Common myeloid progenitor, CD34-positive (primary cell): ENCODE measurements at regions not wholly inside any gene's neighbourhood (a gene's known extent, or its start where the extent isn't known, plus 50 kb on each side); places are given as distances from the start of the nearest gene placed in this dataset.

Experiments
- CTCF ChIA-PET: fragments of 350-600 bp; sonication (Branson Sonifier 250); formaldehyde crosslinking; loops from one replicate; lab custom pipeline; 2021; ENCODE audit warnings: antibody characterized with exemption; lab: Charles Lee
- POLR2A ChIA-PET: fragments of 350-600 bp; sonication (Branson Sonifier 250); formaldehyde crosslinking; loops from one replicate; lab custom pipeline; 2021; ENCODE audit warnings: antibody characterized with exemption; lab: Charles Lee
- DNase-seq, 3 donors: peaks; one replicate each; pipeline versions ENCODE4 v3.0.0 to v3.0.0-alpha.2; 2013
- H3K27ac ChIP-seq, 2 experiments: 1 replicate in 1 of 2; 2 replicates in 1 of 2; pipeline ENCODE4 v1.7.0; 2013; ENCODE audit warnings: inconsistent platforms in 2 of 2, low read length in 2 of 2, mild to moderate bottlenecking in 2 of 2, low read depth in 1 of 2, moderate library complexity in 1 of 2; ENCODE audit not compliant: severe bottlenecking in 2 of 2, insufficient read depth in 1 of 2, poor library complexity in 1 of 2
- H3K27me3 ChIP-seq, 5 experiments: replicated peaks in 2 of 5; 1 replicate in 3 of 5; 2 replicates in 2 of 5; pipeline versions ENCODE4 v1.6.1 to v1.7.0; 2013; ENCODE audit warnings: low read length in 4 of 5, mild to moderate bottlenecking in 2 of 5, moderate library complexity in 2 of 5, inconsistent platforms in 1 of 5; ENCODE audit not compliant: insufficient read depth in 5 of 5, control insufficient read depth in 4 of 5
- H3K36me3 ChIP-seq, 4 experiments: 1 replicate in 2 of 4; 2 replicates in 2 of 4; pipeline versions ENCODE4 v1.6.1 to v1.7.0; 2013; ENCODE audit warnings: low read length in 3 of 4, control low read depth in 1 of 4, mild to moderate bottlenecking in 1 of 4; ENCODE audit not compliant: control insufficient read depth in 4 of 4, insufficient read depth in 4 of 4
- H3K4me1 ChIP-seq, 4 experiments: 1 replicate in 3 of 4; 2 replicates in 1 of 4; pipeline versions ENCODE4 v1.6.1 to v1.7.1; 2013; ENCODE audit warnings: low read length in 3 of 4, mild to moderate bottlenecking in 3 of 4, control low read depth in 1 of 4, inconsistent platforms in 1 of 4, moderate library complexity in 1 of 4; ENCODE audit not compliant: control insufficient read depth in 4 of 4, insufficient read depth in 4 of 4; ENCODE audit errors: control extremely low read depth in 1 of 4
- H3K4me3 ChIP-seq, 7 experiments: 1 replicate in 4 of 7; 2 replicates in 3 of 7; pipeline versions ENCODE4 v1.5.1 to v1.7.0; 2013; ENCODE audit warnings: mild to moderate bottlenecking in 7 of 7, low read length in 6 of 7, moderate library complexity in 6 of 7, inconsistent platforms in 2 of 7, low read depth in 2 of 7, control low read depth in 1 of 7; ENCODE audit not compliant: insufficient read depth in 4 of 7, control insufficient read depth in 1 of 7; ENCODE audit errors: extremely low read depth in 1 of 7
- H3K9me3 ChIP-seq, 5 experiments: 1 replicate in 4 of 5; 2 replicates in 1 of 5; pipeline versions ENCODE4 v1.6.1 to v1.7.1; 2013; ENCODE audit warnings: low read length in 4 of 5, mild to moderate bottlenecking in 2 of 5, inconsistent platforms in 1 of 5, low read depth in 1 of 5, moderate library complexity in 1 of 5; ENCODE audit not compliant: control insufficient read depth in 4 of 5, insufficient read depth in 2 of 5; ENCODE audit errors: control extremely low read depth in 1 of 5
- WGBS: methylation state at CpG from one replicate; pipeline ENCODE4 v1.1.5; 2013; ENCODE audit not compliant: insufficient coverage; 5-methylcytosine and 5-hydroxymethylcytosine counted together

DNA sequence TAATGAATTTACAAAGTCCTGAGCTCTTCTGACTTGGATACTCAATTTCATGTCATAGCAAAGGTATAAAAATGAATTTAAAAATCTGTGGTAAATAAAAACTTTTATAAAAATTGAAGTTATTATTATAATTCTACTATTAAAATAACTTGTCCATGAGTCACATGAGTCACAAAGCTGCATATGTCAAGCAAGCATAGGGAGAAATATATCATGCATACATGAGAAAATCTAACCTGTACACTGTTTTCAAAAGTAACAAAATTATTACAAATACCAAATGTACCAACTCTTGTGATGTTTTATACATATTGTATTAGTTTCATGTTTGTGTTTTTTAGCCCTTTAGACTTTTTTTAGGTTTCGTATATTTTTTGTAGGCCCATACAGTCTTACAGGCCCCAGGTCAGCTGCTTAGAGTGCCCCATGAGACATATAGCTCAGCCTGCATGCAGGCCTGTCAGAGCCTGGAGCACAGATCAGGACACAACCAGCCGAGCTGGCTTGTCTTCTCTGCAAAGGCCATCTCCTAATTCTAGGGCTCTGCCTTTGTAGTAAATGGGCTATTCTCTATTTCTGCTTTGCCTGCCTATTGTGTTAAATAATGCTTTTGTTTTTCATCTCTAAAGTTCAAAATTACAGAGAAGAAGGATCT is 818.7 kb upstream of the TENM3 start:
- Histone ChIP-seq H3K4me1 (no peaks in the 10 kb centered on the region), H3K27me3 (no peaks in the 10 kb centered on the region), H3K36me3 (no peaks in the 10 kb centered on the region), H3K4me3 (no peak overlapping the region), H3K27ac (no peak overlapping the region), H3K9me3 (no peaks in the 10 kb centered on the region)
- POLR2A ChIA-PET, result no interaction called here
- WGBS, result 90% methylated on average over 1 of the region's 2 CpGs
- CTCF ChIA-PET, result no interaction called here
- no peak for DNase-seq

DNA sequence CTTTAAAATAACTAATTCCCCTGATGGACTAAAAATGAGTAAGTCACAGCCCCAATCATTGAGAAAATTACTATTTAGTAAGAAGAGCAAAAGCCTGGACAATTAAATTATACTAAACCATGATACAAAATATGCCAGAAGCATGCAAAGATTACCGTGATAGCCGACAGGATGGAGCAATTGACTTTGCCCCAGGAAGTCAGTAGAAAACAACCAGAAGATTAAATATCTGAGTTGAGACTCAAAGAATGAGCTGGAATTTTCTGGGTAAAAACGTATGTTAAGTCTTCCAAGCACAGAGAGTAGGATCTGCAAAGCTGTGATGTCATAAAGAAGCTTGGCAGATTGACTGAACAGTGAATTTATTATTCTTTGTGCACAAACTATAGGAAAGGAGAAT is 816.1 kb upstream of the TENM3 start:
- 97% methylated on average over 3 of the region's 3 CpGs for WGBS
- DNase-seq, result no peak
- Histone ChIP-seq H3K27ac (no peak overlapping the region), H3K27me3 (no peaks in the 10 kb centered on the region), H3K4me3 (no peak overlapping the region), H3K4me1 (no peaks in the 10 kb centered on the region), H3K9me3 (no peaks in the 10 kb centered on the region), H3K36me3 (no peaks in the 10 kb centered on the region)
- ChIA-PET POLR2A (no interaction called here), CTCF (no interaction called here)

DNA sequence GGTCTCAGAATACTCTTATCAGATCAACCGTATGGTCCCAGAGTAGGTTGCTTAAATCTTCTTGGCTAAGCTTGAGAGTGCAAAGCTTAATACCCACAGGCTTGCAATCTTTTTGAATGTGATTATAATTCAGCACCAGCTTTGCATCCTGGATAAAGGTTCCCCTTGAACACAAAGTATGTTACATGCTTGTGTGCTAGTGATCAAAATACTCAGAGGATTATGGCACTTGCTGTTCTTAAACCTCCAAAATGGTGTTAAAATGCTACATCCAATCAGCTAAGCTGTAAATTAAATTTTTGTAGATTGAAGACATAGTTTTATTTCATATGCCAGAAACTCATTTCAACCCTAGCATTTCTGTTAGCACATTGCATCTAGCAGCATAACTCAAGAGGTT is 812.2 kb upstream of the TENM3 start:
- Histone ChIP-seq H3K36me3 (no peaks in the 10 kb centered on the region), H3K4me1 (no peaks in the 10 kb centered on the region), H3K4me3 (no peak overlapping the region), H3K9me3 (no peaks in the 10 kb centered on the region), H3K27ac (no peak overlapping the region), H3K27me3 (no peaks in the 10 kb centered on the region)
- ChIA-PET POLR2A (no interaction called here), CTCF (no interaction called here)
- WGBS, result 67% methylated on average over 1 of the region's 1 CpG
- no peak for DNase-seq

DNA sequence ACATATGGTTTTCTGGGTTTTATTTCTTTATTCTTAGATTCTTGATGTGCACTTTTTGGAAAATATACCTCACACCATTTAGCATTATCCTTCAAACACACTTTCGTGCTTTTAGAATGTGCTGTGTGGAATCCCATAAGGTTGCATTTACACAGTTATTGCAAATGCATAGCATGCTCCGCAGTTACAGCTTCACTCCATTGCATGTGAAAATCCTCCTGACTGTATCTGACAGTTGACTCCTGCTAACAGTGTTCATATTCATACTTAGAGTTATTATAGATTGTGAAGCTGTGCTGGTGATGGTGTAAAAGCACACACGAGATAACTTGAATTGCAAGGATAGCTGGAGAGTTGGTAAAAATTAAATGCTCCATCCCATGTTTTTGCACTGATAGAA is 811.5 kb upstream of the TENM3 start:
- Histone ChIP-seq H3K27ac (no peak overlapping the region), H3K36me3 (no peaks in the 10 kb centered on the region), H3K9me3 (no peaks in the 10 kb centered on the region), H3K4me3 (no peak overlapping the region), H3K27me3 (no peaks in the 10 kb centered on the region), H3K4me1 (no peaks in the 10 kb centered on the region)
- WGBS, result 100% methylated on average over 2 of the region's 3 CpGs
- ChIA-PET CTCF (no interaction called here), POLR2A (no interaction called here)
- DNase-seq, result no peak

DNA sequence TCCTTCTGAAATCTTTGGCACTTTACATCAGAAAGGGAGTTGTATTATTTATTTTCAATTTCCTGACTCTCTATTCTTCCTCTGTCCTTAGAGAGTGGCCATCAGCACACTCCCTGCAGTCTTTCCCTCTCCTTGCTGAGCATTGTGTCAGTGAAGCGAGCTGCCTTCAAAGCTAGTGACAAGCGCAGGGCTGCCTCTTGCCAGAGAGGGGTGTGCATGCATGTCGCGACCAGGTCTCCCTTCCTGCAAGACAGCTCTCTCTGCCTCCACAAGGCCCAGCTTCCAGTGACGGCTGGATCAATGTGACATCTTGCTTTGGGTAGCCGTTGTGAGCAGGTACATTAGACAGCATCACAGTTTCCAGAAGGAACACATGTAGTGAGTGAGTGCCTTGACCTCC is 810.9 kb upstream of the TENM3 start:
- H3K4me3 ChIP-seq, result no peak overlapping the region
- DNase-seq, result no peak
- H3K36me3 ChIP-seq, result no peaks in the 10 kb centered on the region
- H3K4me1 ChIP-seq, result no peaks in the 10 kb centered on the region
- CTCF ChIA-PET, result no interaction called here
- WGBS, result 82% methylated on average over 2 of the region's 6 CpGs
- H3K27me3 ChIP-seq, result no peaks in the 10 kb centered on the region
- no peaks in the 10 kb centered on the region for H3K9me3 ChIP-seq
- POLR2A ChIA-PET, result no interaction called here
- no peak overlapping the region for H3K27ac ChIP-seq

DNA sequence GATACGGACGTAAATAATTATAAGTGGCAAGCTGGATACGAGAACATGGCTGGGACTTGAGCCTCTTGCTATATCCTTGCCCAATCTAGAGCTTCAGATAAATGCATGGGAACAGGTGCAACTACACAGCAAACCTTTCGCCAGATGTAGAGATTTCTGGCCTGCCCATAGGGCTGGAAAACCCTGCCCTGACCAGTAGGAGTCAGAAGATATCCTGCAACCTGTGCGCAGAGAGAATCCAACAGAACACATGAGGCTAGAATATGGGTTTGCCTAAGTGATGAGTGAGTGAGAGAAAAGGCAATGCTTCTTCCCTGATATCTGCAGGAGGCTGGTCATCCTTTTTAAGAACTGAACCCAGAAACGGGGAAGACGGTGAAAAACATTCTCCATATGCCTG is 805.3 kb upstream of the TENM3 start:
- Histone ChIP-seq H3K27me3 (no peaks in the 10 kb centered on the region), H3K36me3 (no peaks in the 10 kb centered on the region), H3K27ac (no peak overlapping the region), H3K4me3 (no peak overlapping the region), H3K9me3 (no peaks in the 10 kb centered on the region), H3K4me1 (no peaks in the 10 kb centered on the region)
- POLR2A ChIA-PET, result no interaction called here
- no peak for DNase-seq
- 98% methylated on average over 7 of the region's 7 CpGs for WGBS
- CTCF ChIA-PET, result no interaction called here

DNA sequence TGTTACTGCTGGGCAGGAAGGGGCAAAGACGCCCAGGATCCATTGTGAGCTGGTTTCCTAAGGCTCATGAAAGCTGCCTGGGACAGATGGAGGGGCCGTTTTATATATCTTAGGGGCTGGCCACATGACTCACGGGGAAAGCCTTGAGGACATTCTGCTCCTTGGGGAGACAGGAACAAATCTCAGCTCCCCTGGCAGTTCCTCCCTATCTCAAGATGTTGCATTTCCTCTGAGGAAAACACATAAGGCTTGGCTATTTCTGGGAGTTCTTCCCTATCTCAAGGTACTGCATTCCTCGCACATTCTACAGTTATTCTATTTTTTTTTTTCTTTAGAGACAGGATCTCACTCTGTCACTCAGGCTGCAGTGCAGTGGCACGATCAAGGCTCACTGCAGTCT is 804.6 kb upstream of the TENM3 start:
- Histone ChIP-seq H3K4me1 (no peaks in the 10 kb centered on the region), H3K9me3 (no peaks in the 10 kb centered on the region), H3K4me3 (no peak overlapping the region), H3K27ac (no peak overlapping the region), H3K36me3 (no peaks in the 10 kb centered on the region), H3K27me3 (no peaks in the 10 kb centered on the region)
- 59% methylated on average over 4 of the region's 5 CpGs for WGBS
- no peak for DNase-seq
- CTCF ChIA-PET, result interaction anchor here (0.6 kb wide), 1 partner anchor 10 kb away, joined by 3 read pairs; no protein-coding TSS in a partner anchor
- POLR2A ChIA-PET, result no interaction called here
